Mucosa of descending colon (tissue), 3 donors: ENCODE measurements at regions not wholly inside any gene's neighbourhood (a gene's known extent, or its start where the extent isn't known, plus 50 kb on each side); places are given as distances from the start of the nearest gene placed in this dataset.

Experiments used
- ATAC-seq: fragments of 200-7000 bp; cut with Tn5 transposase; one replicate; pipeline ENCODE4 v1.9.1; 2020; ENCODE audit warnings: mild to moderate bottlenecking, moderate library complexity
- DNase-seq, 3 donors: peaks; one replicate each; pipeline ENCODE4 v3.0.0-alpha.2; 2020
- H3K36me3 ChIP-seq: fragments of 200-600 bp; one replicate; pipeline ENCODE4 v1.8.0; 2021; ENCODE audit warnings: low read depth, mild to moderate bottlenecking
- H3K4me1 ChIP-seq: fragments of 200-600 bp; one replicate; pipeline ENCODE4 v1.8.0; 2021; ENCODE audit warnings: low read depth, mild to moderate bottlenecking
- H3K4me3 ChIP-seq: fragments of 200-600 bp; one replicate; pipeline ENCODE4 v1.8.0; 2021; ENCODE audit warnings: mild to moderate bottlenecking
- H3K9me3 ChIP-seq: fragments of 200-600 bp; one replicate; pipeline ENCODE4 v1.8.0; 2021; ENCODE audit warnings: mild to moderate bottlenecking
- intact Hi-C, 2 donors: fragments of 100-400 bp; cut with DNase I in 1 of 2; cut with micrococcal nuclease in 1 of 2; formaldehyde crosslinking; loops; one replicate each; pipeline versions ENCODE4 v1.11.0 to v1.11.1; 2022; cut with DNase I, micrococcal nuclease
- TF ChIP-seq, protein P1 (sequence below): fragments of 200-600 bp; IDR thresholded peaks from one replicate; pipeline ENCODE4 v1.8.0; 2022; ENCODE audit warnings: antibody characterized with exemption, mild to moderate bottlenecking
- donor health status: DM: no; HTN: no; CAD: no; lungs with moderate emphysema.
- donor health status: DM: no; HTN: no; CAD: no.
- donor health status: DM: no; HTN: yes; CAD: no.

DNA sequence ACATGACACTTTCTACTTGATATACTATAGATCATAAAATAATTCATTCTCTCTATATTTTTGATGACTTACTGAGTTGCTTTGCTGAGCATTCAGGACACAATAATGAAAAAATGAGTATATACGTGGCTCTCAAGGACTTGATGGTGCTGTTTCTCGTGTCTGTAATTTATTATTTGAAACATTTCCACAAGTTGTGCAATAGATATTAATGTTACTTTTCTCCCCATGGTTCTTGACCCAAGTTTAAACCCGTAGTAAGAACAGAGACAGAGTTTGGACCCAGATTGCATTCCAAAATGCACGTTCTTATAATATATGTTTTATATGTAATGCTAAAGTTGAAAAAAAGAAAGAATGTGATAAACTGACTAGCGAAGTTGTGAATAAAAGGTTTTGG is 94.2 kb upstream of the FAM3C start:
- no peak for DNase-seq

DNA sequence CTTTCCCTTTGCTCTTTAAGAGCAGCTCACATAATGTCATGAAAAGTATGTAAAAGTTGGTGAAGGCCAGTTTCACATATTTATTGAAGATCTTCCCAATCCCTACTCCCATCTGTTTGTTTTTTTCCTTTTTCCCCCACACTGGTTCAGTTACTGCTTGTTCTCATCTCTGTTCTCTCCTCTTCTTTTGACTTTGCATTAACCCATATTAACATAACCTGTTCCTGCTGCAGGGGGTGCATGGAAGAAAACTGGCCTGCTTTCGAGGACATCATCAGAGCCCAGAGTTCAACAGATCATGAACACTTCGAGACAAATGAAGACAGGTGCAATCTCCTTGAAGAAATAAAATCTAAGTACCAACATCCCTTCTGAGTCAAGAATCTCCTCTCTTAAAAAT is 93.3 kb upstream of the FAM3C start:
- Histone ChIP-seq H3K4me1 (no peaks in the 10 kb centered on the region), H3K36me3 (no peaks in the 10 kb centered on the region), H3K4me3 (no peak overlapping the region), H3K9me3 (no peaks in the 10 kb centered on the region)
- intact Hi-C loops = no loop called here
- ATAC-seq (no peak), DNase-seq (no peak)
- TF ChIP-seq, protein P1, sequence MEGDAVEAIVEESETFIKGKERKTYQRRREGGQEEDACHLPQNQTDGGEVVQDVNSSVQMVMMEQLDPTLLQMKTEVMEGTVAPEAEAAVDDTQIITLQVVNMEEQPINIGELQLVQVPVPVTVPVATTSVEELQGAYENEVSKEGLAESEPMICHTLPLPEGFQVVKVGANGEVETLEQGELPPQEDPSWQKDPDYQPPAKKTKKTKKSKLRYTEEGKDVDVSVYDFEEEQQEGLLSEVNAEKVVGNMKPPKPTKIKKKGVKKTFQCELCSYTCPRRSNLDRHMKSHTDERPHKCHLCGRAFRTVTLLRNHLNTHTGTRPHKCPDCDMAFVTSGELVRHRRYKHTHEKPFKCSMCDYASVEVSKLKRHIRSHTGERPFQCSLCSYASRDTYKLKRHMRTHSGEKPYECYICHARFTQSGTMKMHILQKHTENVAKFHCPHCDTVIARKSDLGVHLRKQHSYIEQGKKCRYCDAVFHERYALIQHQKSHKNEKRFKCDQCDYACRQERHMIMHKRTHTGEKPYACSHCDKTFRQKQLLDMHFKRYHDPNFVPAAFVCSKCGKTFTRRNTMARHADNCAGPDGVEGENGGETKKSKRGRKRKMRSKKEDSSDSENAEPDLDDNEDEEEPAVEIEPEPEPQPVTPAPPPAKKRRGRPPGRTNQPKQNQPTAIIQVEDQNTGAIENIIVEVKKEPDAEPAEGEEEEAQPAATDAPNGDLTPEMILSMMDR = no peak

More for the DNA sequence above, 94.2 kb upstream of the FAM3C start:
- H3K9me3 ChIP-seq = no peaks in the 10 kb centered on the region
- ATAC-seq = no peak
- TF ChIP-seq, protein P1 = no peak
- intact Hi-C loops = no loop called here
- H3K36me3 ChIP-seq = no peaks in the 10 kb centered on the region
- no peak overlapping the region for H3K4me3 ChIP-seq
- no peaks in the 10 kb centered on the region for H3K4me1 ChIP-seq

DNA sequence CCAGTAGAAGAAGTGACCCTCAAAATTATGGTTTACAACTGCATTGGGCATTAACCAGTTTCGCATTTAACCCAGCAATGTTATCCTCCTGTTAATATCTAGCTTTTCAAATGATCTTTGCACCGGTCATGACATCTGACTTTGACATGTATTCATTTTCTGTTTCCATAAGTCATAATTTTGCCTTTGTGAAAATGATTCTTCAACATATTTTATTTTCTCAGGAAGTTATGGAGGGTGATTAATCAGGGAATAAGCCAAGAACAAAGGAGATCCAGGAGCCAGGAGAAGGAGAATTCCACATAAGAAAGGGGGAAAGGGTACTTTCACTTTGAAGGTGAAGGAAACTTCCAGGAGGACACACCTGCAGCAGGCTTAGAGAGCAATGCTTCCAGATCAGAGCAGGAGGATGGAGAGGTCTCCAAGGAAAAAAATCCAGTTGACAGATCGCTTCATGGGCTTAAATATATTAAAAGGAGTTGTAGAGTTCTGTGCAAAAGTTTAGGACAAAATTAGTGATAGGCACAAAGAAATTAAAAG is 92.1 kb upstream of the FAM3C start:
- TF ChIP-seq, protein P1 = no peak
- ATAC-seq (no peak), DNase-seq (no peak)
- H3K4me3 ChIP-seq = no peak overlapping the region
- H3K4me1 ChIP-seq = no peaks in the 10 kb centered on the region
- no peaks in the 10 kb centered on the region for H3K36me3 ChIP-seq
- intact Hi-C loops = no loop called here
- H3K9me3 ChIP-seq = no peaks in the 10 kb centered on the region

DNA sequence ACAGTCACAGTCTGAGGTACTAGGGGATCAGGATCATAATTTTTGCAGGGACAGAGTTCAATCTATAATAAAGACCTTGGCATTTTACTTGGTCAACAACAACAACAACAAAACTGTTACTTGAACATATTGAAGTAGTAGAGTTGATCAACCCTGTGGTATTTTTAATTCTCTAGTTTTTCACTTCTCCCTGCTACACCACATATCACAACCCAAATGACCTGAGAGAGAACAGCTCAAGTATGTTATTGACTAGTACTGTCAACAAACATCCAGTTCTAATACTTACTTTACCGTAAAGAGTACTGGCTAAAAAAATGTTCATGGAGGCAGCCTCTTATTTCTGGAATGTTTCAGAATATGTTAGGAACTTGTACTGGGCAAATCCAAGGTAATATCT is 90.5 kb upstream of the FAM3C start:
- Histone ChIP-seq H3K9me3 (no peaks in the 10 kb centered on the region), H3K4me1 (no peaks in the 10 kb centered on the region), H3K36me3 (no peaks in the 10 kb centered on the region), H3K4me3 (no peak overlapping the region)
- TF ChIP-seq, protein P1 = no peak
- ATAC-seq (no peak), DNase-seq (no peak)
- intact Hi-C loops = no loop called here

DNA sequence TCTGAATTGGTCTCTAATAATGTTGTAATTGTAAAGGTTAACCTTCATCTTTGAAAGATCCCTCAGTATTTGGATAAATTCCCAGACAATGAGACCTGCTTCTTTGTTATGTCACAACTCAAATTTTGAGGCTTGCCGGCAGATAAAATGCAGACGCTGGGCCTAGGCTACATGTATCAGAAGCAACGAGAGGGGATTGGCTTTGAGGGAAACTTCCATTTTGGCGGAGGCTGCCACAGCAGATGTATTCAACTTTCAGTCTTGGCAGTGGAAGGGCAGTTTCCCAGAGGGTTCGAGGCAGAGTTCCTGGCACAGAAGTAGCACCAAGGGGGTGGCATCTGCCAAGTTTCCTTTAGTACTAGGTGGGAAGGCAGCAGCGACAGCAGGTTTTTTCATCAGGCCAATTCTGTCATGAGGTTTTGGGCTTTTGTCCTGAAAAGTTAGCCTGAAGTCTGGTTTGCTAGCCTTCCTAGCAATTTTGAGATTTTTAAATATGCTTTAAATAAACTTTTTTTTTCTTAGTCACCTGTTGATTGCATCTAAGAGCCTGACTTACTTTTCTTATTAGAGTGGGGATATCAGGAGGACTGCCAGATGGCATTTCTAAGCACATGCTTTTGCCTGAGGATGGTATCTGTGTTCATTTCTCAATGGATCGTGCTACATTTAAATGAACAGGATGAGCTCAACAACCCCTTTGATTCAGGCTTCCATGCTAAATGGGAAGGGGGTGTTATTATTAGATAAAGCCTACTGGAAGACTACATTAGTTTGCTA is 89.5 kb upstream of the FAM3C start:
- ATAC-seq = no peak

More for the DNA sequence above, 89.5 kb upstream of the FAM3C start:
- Histone ChIP-seq H3K9me3 (no peaks in the 10 kb centered on the region), H3K4me1 (no peaks in the 10 kb centered on the region), H3K36me3 (no peaks in the 10 kb centered on the region), H3K4me3 (no peak overlapping the region)
- TF ChIP-seq, protein P1 = no peak
- no peak for DNase-seq
- intact Hi-C loops = no loop called here
